ENCODE measurements at regions not wholly inside any gene's neighbourhood (a gene's known extent, or its start where the extent isn't known, plus 50 kb on each side); places are given as distances from the start of the nearest gene placed in this dataset.

GRCh38 chr13:24613755-24614154 lies 66.5 kb upstream of the ATP12A start:
- Histone ChIP-seq H4K20me1 (ENCODE audit: control insufficient read depth, extremely low read depth, insufficient read depth, low read length) (no peaks in the 10 kb centered on the region), H3K4me2 (ENCODE audit: extremely low read depth, insufficient read depth, low read length) (no peak overlapping the region), H3K79me2 (ENCODE audit: control insufficient read depth, insufficient read depth, low read length) (no peaks in the 10 kb centered on the region), H3K27ac (ENCODE audit: insufficient read depth, low read length) (no peak overlapping the region), H2AFZ (ENCODE audit: low read length) (no peak overlapping the region), H3K9ac (ENCODE audit: insufficient read depth, low read length) (no peak overlapping the region), H3K36me3 (ENCODE audit: control insufficient read depth, insufficient read depth, low read length) (no peaks in the 10 kb centered on the region), H3K4me1 (ENCODE audit: control insufficient read depth, extremely low read depth, insufficient read depth, low read length) (no peaks in the 10 kb centered on the region), H3K9me3 (ENCODE audit: control insufficient read depth, insufficient read depth, low read depth, low read length) (no peaks in the 10 kb centered on the region), H3K27me3 (ENCODE audit: control insufficient read depth, insufficient read depth, low read length) (no peaks in the 10 kb centered on the region), H3K4me3 (replicated peaks in 1 of 4; ENCODE audit: control extremely low read depth in 1 of 4, insufficient read depth in 1 of 4, low read depth in 3 of 4, low read length in 4 of 4) (no peak overlapping the region)
- no peak for DNase-seq (ENCODE audit: low read depth in 2 of 2)
- no peak for TF ChIP-seq CTCF (conservative IDR thresholded peaks at IDR 0.05 in 1 of 2, IDR thresholded peaks at IDR 0.05 in 1 of 2; ENCODE audit: low read depth in 1 of 2, low read length in 2 of 2)
- TF ChIP-seq EZH2 (IDR thresholded peaks at IDR 0.05; ENCODE audit: low read length, missing control alignments), result no peak

GRCh38 chr13:24614306-24615080 lies 65.7 kb upstream of the ATP12A start:
- Histone ChIP-seq H3K4me3 (replicated peaks in 1 of 4; ENCODE audit: control extremely low read depth in 1 of 4, insufficient read depth in 1 of 4, low read depth in 3 of 4, low read length in 4 of 4) (no peak overlapping the region), H3K27ac (ENCODE audit: insufficient read depth, low read length) (no peak overlapping the region), H4K20me1 (ENCODE audit: control insufficient read depth, extremely low read depth, insufficient read depth, low read length) (no peaks in the 10 kb centered on the region), H3K9ac (ENCODE audit: insufficient read depth, low read length) (no peak overlapping the region), H3K27me3 (ENCODE audit: control insufficient read depth, insufficient read depth, low read length) (no peaks in the 10 kb centered on the region), H3K36me3 (ENCODE audit: control insufficient read depth, insufficient read depth, low read length) (no peaks in the 10 kb centered on the region), H3K4me2 (ENCODE audit: extremely low read depth, insufficient read depth, low read length) (no peak overlapping the region), H3K9me3 (ENCODE audit: control insufficient read depth, insufficient read depth, low read depth, low read length) (no peaks in the 10 kb centered on the region), H2AFZ (ENCODE audit: low read length) (no peak overlapping the region), H3K79me2 (ENCODE audit: control insufficient read depth, insufficient read depth, low read length) (no peaks in the 10 kb centered on the region), H3K4me1 (ENCODE audit: control insufficient read depth, extremely low read depth, insufficient read depth, low read length) (no peaks in the 10 kb centered on the region)
- no peak for DNase-seq (ENCODE audit: low read depth in 2 of 2)
- TF ChIP-seq EZH2 (IDR thresholded peaks at IDR 0.05; ENCODE audit: low read length, missing control alignments) (no peak), CTCF (conservative IDR thresholded peaks at IDR 0.05 in 1 of 2, IDR thresholded peaks at IDR 0.05 in 1 of 2; ENCODE audit: low read depth in 1 of 2, low read length in 2 of 2) (no peak)

- Histone ChIP-seq H3K4me3 (replicated peaks in 1 of 4; ENCODE audit: control extremely low read depth in 1 of 4, insufficient read depth in 1 of 4, low read depth in 3 of 4, low read length in 4 of 4) (no peak overlapping the region), H4K20me1 (ENCODE audit: control insufficient read depth, extremely low read depth, insufficient read depth, low read length) (no peaks in the 10 kb centered on the region)
- DNase-seq (ENCODE audit: low read depth in 2 of 2), result no peak
These were observed 65.1 kb upstream of the ATP12A start for GRCh38 chr13:24615114-24615513.

More at GRCh38 chr13:24615114-24615513, 65.1 kb upstream of the ATP12A start:
- Histone ChIP-seq H3K79me2 (ENCODE audit: control insufficient read depth, insufficient read depth, low read length) (no peaks in the 10 kb centered on the region), H3K27me3 (ENCODE audit: control insufficient read depth, insufficient read depth, low read length) (no peaks in the 10 kb centered on the region), H3K27ac (ENCODE audit: insufficient read depth, low read length) (no peak overlapping the region), H2AFZ (ENCODE audit: low read length) (no peak overlapping the region), H3K9ac (ENCODE audit: insufficient read depth, low read length) (no peak overlapping the region), H3K9me3 (ENCODE audit: control insufficient read depth, insufficient read depth, low read depth, low read length) (no peaks in the 10 kb centered on the region), H3K36me3 (ENCODE audit: control insufficient read depth, insufficient read depth, low read length) (no peaks in the 10 kb centered on the region), H3K4me1 (ENCODE audit: control insufficient read depth, extremely low read depth, insufficient read depth, low read length) (no peaks in the 10 kb centered on the region), H3K4me2 (ENCODE audit: extremely low read depth, insufficient read depth, low read length) (no peak overlapping the region)
- no peak for TF ChIP-seq EZH2 (IDR thresholded peaks at IDR 0.05; ENCODE audit: low read length, missing control alignments)
- TF ChIP-seq CTCF (conservative IDR thresholded peaks at IDR 0.05 in 1 of 2, IDR thresholded peaks at IDR 0.05 in 1 of 2; ENCODE audit: low read depth in 1 of 2, low read length in 2 of 2), result no peak
